Muscle of leg (tissue), 3 donors: ENCODE measurements at regions not wholly inside any gene's neighbourhood (a gene's known extent, or its start where the extent isn't known, plus 50 kb on each side); places are given as distances from the start of the nearest gene placed in this dataset.

Experiments
- DNase-seq: peaks from one replicate; pipeline ENCODE4 v3.0.0; 2013
- H3K27ac ChIP-seq: one replicate; pipeline ENCODE4 v1.5.1; 2013; ENCODE audit warnings: mild to moderate bottlenecking, low read length, control low read depth
- H3K27me3 ChIP-seq: one replicate; pipeline ENCODE4 v1.6.1; 2013; ENCODE audit warnings: low read length; ENCODE audit not compliant: control insufficient read depth, insufficient read depth
- H3K36me3 ChIP-seq: one replicate; pipeline ENCODE4 v1.6.1; 2013; ENCODE audit warnings: low read length; ENCODE audit not compliant: control insufficient read depth, insufficient read depth
- H3K4me1 ChIP-seq: one replicate; pipeline ENCODE4 v1.6.1; 2013; ENCODE audit warnings: low read length; ENCODE audit not compliant: control insufficient read depth, insufficient read depth
- H3K4me3 ChIP-seq: one replicate; pipeline ENCODE4 v1.5.1; 2013; ENCODE audit warnings: low read length, control low read depth
- H3K9me3 ChIP-seq: replicated peaks from 2 replicates; pipeline ENCODE4 v1.6.1; 2013; ENCODE audit warnings: low read depth, low read length; ENCODE audit not compliant: control insufficient read depth
- WGBS: methylation state at CpG from one replicate; pipeline ENCODE4 v1.1.5; 2013; ENCODE audit warnings: missing lambda C conversion rate; ENCODE audit not compliant: insufficient coverage; 5-methylcytosine and 5-hydroxymethylcytosine counted together

- Histone ChIP-seq H3K27ac (no peak overlapping the region), H3K4me3 (no peak overlapping the region), H3K36me3 (no peaks in the 10 kb centered on the region), H3K9me3 (no peaks in the 10 kb centered on the region), H3K27me3 (no peaks in the 10 kb centered on the region), H3K4me1 (no peaks in the 10 kb centered on the region)
- WGBS = 77% methylated on average over 2 of the region's 7 CpGs
- no peak for DNase-seq
Measured at GRCh38 chr5:17157916-17158529, 59.4 kb upstream of the BASP1 start.

- H3K27me3 ChIP-seq = no peaks in the 10 kb centered on the region
- DNase-seq = no peak
- no CpG with 5 or more reads among the region's 2 CpGs for WGBS
- H3K9me3 ChIP-seq = no peaks in the 10 kb centered on the region
- no peaks in the 10 kb centered on the region for H3K36me3 ChIP-seq
- no peaks in the 10 kb centered on the region for H3K4me1 ChIP-seq
- H3K27ac ChIP-seq = no peak overlapping the region
- H3K4me3 ChIP-seq = no peak overlapping the region
Measured at GRCh38 chr5:17160756-17161040, 56.7 kb upstream of the BASP1 start.

GRCh38 chr5:17161662-17162061 lies 55.8 kb upstream of the BASP1 start:
- Histone ChIP-seq H3K36me3 (no peaks in the 10 kb centered on the region), H3K4me3 (no peak overlapping the region), H3K27me3 (no peaks in the 10 kb centered on the region), H3K27ac (no peak overlapping the region), H3K9me3 (no peaks in the 10 kb centered on the region), H3K4me1 (no peaks in the 10 kb centered on the region)
- DNase-seq = no peak
- 83% methylated on average over 1 of the region's 3 CpGs for WGBS

GRCh38 chr5:17163221-17163620 lies 54.2 kb upstream of the BASP1 start:
- H3K4me3 ChIP-seq = no peak overlapping the region
- no peaks in the 10 kb centered on the region for H3K4me1 ChIP-seq
- no peaks in the 10 kb centered on the region for H3K36me3 ChIP-seq
- H3K27me3 ChIP-seq = no peaks in the 10 kb centered on the region
- DNase-seq = peak; percentile 38
- no peaks in the 10 kb centered on the region for H3K9me3 ChIP-seq
- H3K27ac ChIP-seq = no peak overlapping the region

- no peaks in the 10 kb centered on the region for H3K9me3 ChIP-seq
- H3K27ac ChIP-seq = no peak overlapping the region
- no peak overlapping the region for H3K4me3 ChIP-seq
- H3K4me1 ChIP-seq = no peaks in the 10 kb centered on the region
- no peaks in the 10 kb centered on the region for H3K36me3 ChIP-seq
- H3K27me3 ChIP-seq = no peaks in the 10 kb centered on the region
- 67% methylated on average over 3 of the region's 4 CpGs for WGBS
- DNase-seq = no peak
Measured at GRCh38 chr5:17167171-17167891, 50.1 kb upstream of the BASP1 start.
